ENCODE measurements at regions not wholly inside any gene's neighbourhood (a gene's known extent, or its start where the extent isn't known, plus 50 kb on each side); places are given as distances from the start of the nearest gene placed in this dataset.

DNA sequence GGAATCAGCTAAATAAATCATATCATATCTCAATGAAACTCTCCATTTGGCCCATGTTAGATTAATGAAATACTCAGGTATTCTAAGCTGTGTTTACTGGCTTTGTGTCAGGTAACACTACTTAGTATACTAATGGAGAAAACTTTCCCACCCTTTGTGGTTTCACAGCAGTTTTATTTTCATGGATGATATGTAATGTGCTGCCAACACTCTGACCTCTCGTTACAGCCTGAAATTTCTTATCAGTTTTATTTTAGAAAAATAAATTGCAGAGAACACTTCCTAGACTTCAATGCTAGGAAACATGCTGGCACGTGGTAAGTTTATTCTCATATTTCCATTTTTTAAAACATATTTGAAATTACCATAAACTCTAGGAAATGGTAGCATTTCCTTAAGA lies 758.9 kb downstream of the LIG4 start:
- no TSS peak for BruUV-seq (replicated peaks)
- no peak overlapping the region for H3K4me3 Mint-ChIP-seq (ENCODE audit: unreplicated experiment)
- TF ChIP-seq, protein P1, sequence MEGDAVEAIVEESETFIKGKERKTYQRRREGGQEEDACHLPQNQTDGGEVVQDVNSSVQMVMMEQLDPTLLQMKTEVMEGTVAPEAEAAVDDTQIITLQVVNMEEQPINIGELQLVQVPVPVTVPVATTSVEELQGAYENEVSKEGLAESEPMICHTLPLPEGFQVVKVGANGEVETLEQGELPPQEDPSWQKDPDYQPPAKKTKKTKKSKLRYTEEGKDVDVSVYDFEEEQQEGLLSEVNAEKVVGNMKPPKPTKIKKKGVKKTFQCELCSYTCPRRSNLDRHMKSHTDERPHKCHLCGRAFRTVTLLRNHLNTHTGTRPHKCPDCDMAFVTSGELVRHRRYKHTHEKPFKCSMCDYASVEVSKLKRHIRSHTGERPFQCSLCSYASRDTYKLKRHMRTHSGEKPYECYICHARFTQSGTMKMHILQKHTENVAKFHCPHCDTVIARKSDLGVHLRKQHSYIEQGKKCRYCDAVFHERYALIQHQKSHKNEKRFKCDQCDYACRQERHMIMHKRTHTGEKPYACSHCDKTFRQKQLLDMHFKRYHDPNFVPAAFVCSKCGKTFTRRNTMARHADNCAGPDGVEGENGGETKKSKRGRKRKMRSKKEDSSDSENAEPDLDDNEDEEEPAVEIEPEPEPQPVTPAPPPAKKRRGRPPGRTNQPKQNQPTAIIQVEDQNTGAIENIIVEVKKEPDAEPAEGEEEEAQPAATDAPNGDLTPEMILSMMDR (IDR thresholded peaks at IDR 0.05; ENCODE audit: insufficient read depth in 1 of 2, low read depth in 1 of 2, low read length in 1 of 2, severe bottlenecking in 1 of 2, unreplicated experiment in 1 of 2) = no peak

DNA sequence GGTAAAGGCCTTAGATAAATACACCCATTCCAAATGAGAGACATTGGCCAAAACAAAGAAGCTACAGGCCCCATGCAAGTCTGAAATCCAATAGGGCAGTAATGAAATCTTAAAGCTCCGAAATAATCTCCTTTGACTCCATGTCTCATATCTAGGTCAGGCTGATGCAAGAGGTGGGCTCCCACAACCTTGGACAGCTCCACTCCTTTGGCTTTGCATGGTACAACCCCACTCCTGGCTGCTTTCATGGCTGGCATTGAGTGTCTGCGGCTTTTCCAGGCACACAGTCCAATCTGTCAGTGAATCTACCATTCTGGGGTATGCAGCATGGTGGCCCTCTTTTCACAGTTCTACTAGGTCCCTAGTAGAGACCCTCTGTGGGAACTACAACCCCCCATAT lies 762.5 kb downstream of the LIG4 start:
- H3K27me3 ChIP-seq (replicated peaks; ENCODE audit: control insufficient read depth, insufficient read depth, low read length) = no peaks in the 10 kb centered on the region
- no peaks in the 10 kb centered on the region for H3K36me3 Mint-ChIP-seq (ENCODE audit: insufficient read depth, unreplicated experiment)
- H3K36me3 ChIP-seq (ENCODE audit: control insufficient read depth, insufficient read depth, low read length) = no peaks in the 10 kb centered on the region
- H3K9me3 Mint-ChIP-seq (ENCODE audit: unreplicated experiment) = peaks cover 15% of the 10 kb centered on the region
- no peak overlapping the region for H3K4me3 ChIP-seq (ENCODE audit: low read depth, low read length)
- peaks cover 14% of the 10 kb centered on the region for H3K9me3 ChIP-seq
- intact Hi-C loops (cut with micrococcal nuclease; ENCODE audit: unreplicated experiment) = no loop called here
- no peak overlapping the region for H3K27ac Mint-ChIP-seq (ENCODE audit: unreplicated experiment)
- no peaks in the 10 kb centered on the region for H3K4me1 Mint-ChIP-seq (ENCODE audit: low read depth, unreplicated experiment)
- DNase-seq = no peak
- H3K4me1 ChIP-seq = no peaks in the 10 kb centered on the region
- H3K4me3 Mint-ChIP-seq (ENCODE audit: unreplicated experiment) = no peak overlapping the region
- no TSS peak for BruUV-seq (replicated peaks)
- TF ChIP-seq, protein P1 (IDR thresholded peaks at IDR 0.05; ENCODE audit: insufficient read depth in 1 of 2, low read depth in 1 of 2, low read length in 1 of 2, severe bottlenecking in 1 of 2, unreplicated experiment in 1 of 2) = no peak
- H3K27me3 Mint-ChIP-seq (ENCODE audit: insufficient read depth, unreplicated experiment) = peaks cover 13% of the 10 kb centered on the region
- CTCF ChIA-PET = no interaction called here
- POLR2A ChIA-PET = no interaction called here

More for the DNA sequence above, 758.9 kb downstream of the LIG4 start:
- ChIA-PET CTCF (no interaction called here), POLR2A (no interaction called here)
- Histone ChIP-seq H3K36me3 (ENCODE audit: control insufficient read depth, insufficient read depth, low read length) (no peaks in the 10 kb centered on the region), H3K4me3 (ENCODE audit: low read depth, low read length) (no peak overlapping the region), H3K9me3 (peaks cover 14% of the 10 kb centered on the region), H3K27me3 (replicated peaks; ENCODE audit: control insufficient read depth, insufficient read depth, low read length) (no peaks in the 10 kb centered on the region), H3K4me1 (no peaks in the 10 kb centered on the region)
- no peak overlapping the region for H3K27ac Mint-ChIP-seq (ENCODE audit: unreplicated experiment)
- peaks cover 15% of the 10 kb centered on the region for H3K9me3 Mint-ChIP-seq (ENCODE audit: unreplicated experiment)
- H3K36me3 Mint-ChIP-seq (ENCODE audit: insufficient read depth, unreplicated experiment) = no peaks in the 10 kb centered on the region
- intact Hi-C loops (cut with micrococcal nuclease; ENCODE audit: unreplicated experiment) = no loop called here
- H3K4me1 Mint-ChIP-seq (ENCODE audit: low read depth, unreplicated experiment) = no peaks in the 10 kb centered on the region
- peaks cover 4% of the 10 kb centered on the region for H3K27me3 Mint-ChIP-seq (ENCODE audit: insufficient read depth, unreplicated experiment)
- DNase-seq = no peak

DNA sequence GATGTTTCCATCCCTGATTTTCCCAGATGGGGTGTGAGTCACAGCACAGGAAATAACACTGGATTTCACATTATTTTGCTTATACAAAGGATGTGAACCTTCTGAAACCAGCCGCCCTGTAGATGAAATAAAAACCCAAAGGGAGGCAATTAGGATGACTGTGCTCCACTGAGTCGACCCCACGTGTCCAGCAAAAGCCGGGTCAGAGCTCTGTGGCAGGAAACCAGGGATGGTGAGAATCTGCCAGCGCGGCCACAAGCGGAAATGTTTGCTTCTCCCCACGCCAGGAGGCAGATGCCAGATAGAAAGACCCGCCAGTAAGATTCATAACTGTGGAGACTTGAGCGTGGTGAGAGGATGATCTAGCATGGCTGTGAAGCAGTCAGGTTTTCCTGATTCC lies 764.4 kb downstream of the LIG4 start:
- Mint-ChIP-seq H3K4me1 (ENCODE audit: low read depth, unreplicated experiment) (no peaks in the 10 kb centered on the region), H3K36me3 (ENCODE audit: insufficient read depth, unreplicated experiment) (no peaks in the 10 kb centered on the region), H3K4me3 (ENCODE audit: unreplicated experiment) (no peak overlapping the region), H3K9me3 (ENCODE audit: unreplicated experiment) (peaks cover 15% of the 10 kb centered on the region), H3K27ac (ENCODE audit: unreplicated experiment) (no peak overlapping the region), H3K27me3 (ENCODE audit: insufficient read depth, unreplicated experiment) (peaks cover 17% of the 10 kb centered on the region)
- no TSS peak for BruUV-seq (replicated peaks)
- H3K4me1 ChIP-seq = no peaks in the 10 kb centered on the region
- H3K36me3 ChIP-seq (ENCODE audit: control insufficient read depth, insufficient read depth, low read length) = no peaks in the 10 kb centered on the region
- peaks cover 14% of the 10 kb centered on the region for H3K9me3 ChIP-seq
- intact Hi-C loops (cut with micrococcal nuclease; ENCODE audit: unreplicated experiment) = no loop called here
- ChIA-PET POLR2A (no interaction called here), CTCF (no interaction called here)
- H3K4me3 ChIP-seq (ENCODE audit: low read depth, low read length) = no peak overlapping the region
- DNase-seq = no peak
- TF ChIP-seq, protein P1 (IDR thresholded peaks at IDR 0.05; ENCODE audit: insufficient read depth in 1 of 2, low read depth in 1 of 2, low read length in 1 of 2, severe bottlenecking in 1 of 2, unreplicated experiment in 1 of 2) = no peak
- H3K27me3 ChIP-seq (replicated peaks; ENCODE audit: control insufficient read depth, insufficient read depth, low read length) = no peaks in the 10 kb centered on the region
